ENCODE measurements at regions not wholly inside any gene's neighbourhood (a gene's known extent, or its start where the extent isn't known, plus 50 kb on each side); places are given as distances from the start of the nearest gene placed in this dataset.

- no peak for TF ChIP-seq CTCF (IDR thresholded peaks at IDR 0.05; ENCODE audit: control extremely low read depth, extremely low read depth, low read depth, missing control alignments)
- no peak for DNase-seq (ENCODE audit: extremely low spot score)
- CTCF ChIA-PET: interaction anchor here (2.1 kb wide), 1 partner anchor 9 kb away, joined by 5 read pairs; no protein-coding TSS in a partner anchor
- POLR2A ChIA-PET: no interaction called here
These were observed 608.2 kb downstream of the SOX6 start for GRCh38 chr11:15748132-15748531.

- POLR2A ChIA-PET: no interaction called here
- CTCF ChIA-PET: interaction anchor here (0.9 to 2.1 kb wide), 3 partner anchors 9 to 169 kb away, joined by 3 to 5 read pairs (median 3); no protein-coding TSS in a partner anchor
- TF ChIP-seq CTCF (IDR thresholded peaks at IDR 0.05; ENCODE audit: control extremely low read depth, extremely low read depth, low read depth, missing control alignments): no peak
- no peak for DNase-seq (ENCODE audit: extremely low spot score)
These were observed 607.6 kb downstream of the SOX6 start for GRCh38 chr11:15748741-15749140.

DNA sequence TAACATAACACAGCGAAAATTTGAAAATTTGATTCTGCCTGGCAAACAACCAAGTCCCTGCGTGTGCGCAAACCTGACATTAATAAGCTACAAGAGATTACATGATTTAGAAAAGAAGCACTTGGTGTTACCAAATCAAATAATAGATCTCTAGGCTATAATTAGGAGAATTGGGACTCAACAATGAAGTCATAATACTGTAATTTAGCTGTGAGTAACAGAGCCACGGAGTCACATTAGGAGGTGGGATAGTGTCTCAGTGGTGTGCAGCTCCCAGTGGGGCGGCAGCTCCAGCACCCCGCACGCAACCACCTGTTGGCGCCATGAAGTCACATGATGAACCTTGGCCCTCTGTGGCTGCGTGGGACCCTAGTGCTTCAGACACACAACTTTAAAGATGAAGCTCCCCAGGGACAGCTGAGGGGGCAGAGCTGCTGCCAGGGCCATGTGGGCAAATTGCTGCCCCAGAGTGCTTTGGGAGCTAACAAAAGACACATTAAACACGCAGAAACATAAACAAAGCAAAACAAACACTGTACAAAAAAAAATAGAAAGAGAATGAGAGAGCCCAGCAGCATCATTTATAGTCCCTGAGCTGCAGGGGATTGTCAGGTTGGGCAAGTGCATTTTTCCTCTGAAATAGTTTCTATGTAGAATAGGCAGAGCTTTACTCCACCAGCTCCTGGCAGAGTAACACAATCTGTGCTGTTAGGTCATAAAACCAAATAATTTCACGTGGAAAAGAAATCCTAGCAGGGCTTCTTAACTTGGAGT lies 605.6 kb downstream of the SOX6 start:
- no peak for DNase-seq (ENCODE audit: extremely low spot score)

DNA sequence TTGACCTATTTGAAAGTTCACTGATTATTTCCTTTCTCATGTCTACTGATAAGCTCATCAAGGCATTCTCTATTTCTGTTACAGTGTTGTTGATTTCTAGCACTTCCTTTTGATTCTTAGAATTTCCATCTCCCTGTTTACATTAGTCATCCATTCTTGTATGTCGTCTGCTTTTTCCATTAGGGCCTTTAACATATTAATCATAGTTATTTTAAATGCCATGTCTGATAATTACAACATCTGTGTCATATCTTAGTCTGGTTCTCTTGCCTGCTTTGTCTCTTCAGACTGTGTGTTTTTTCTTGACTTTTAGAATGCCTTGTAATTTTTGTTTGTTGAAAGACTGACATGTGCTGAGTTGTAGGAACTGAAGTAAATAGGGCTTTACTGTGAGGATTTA lies 602.1 kb downstream of the SOX6 start:
- TF ChIP-seq CTCF (IDR thresholded peaks at IDR 0.05; ENCODE audit: control extremely low read depth, extremely low read depth, low read depth, missing control alignments): no peak
- POLR2A ChIA-PET: no interaction called here

More for the DNA sequence above, 605.6 kb downstream of the SOX6 start:
- ChIA-PET POLR2A (no interaction called here), CTCF (interaction anchor here (1.1 to 1.2 kb wide), 3 partner anchors 10 to 17 kb away, joined by 3 to 4 read pairs (median 3); no protein-coding TSS in a partner anchor)
- TF ChIP-seq CTCF (IDR thresholded peaks at IDR 0.05; ENCODE audit: control extremely low read depth, extremely low read depth, low read depth, missing control alignments): no peak

DNA sequence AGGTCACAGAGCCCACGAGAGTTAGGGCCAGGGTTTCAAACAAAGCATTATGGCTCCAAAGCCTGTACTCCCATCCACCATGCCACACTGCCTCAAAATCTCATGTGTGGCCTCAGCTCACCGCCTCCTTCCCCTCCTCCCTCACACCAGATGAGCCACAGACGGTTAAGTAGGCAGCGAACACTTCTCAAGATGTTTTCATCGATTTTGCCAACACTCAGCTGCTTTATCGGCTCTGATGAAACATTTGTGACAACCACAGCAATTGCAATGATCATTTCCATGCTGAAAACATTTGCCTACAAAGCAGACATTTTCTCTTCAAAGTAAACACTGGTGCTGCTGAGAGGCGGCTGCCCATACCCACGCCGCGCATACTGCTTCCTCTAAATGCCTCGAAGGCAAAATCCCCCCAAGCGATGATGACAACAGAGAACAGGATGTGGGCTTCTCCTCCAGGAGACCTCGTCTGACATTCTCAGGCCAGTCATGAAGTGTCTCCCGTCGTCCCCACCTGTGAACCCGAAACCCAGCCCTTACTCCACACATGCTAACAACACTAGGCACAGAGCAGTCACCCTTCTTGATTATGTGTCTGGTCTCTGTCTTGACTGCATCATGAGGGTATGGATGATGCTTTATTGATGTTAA lies 599.2 kb downstream of the SOX6 start:
- POLR2A ChIA-PET: no interaction called here
- DNase-seq (ENCODE audit: extremely low spot score): no peak
- TF ChIP-seq CTCF (IDR thresholded peaks at IDR 0.05; ENCODE audit: control extremely low read depth, extremely low read depth, low read depth, missing control alignments): no peak
- CTCF ChIA-PET: no interaction called here

More for the DNA sequence above, 602.1 kb downstream of the SOX6 start:
- DNase-seq (ENCODE audit: extremely low spot score): no peak
- CTCF ChIA-PET: no interaction called here

- CTCF ChIA-PET: no interaction called here
- DNase-seq (ENCODE audit: extremely low spot score): no peak
- POLR2A ChIA-PET: no interaction called here
- TF ChIP-seq CTCF (IDR thresholded peaks at IDR 0.05; ENCODE audit: control extremely low read depth, extremely low read depth, low read depth, missing control alignments): no peak
These were observed 597.4 kb downstream of the SOX6 start for GRCh38 chr11:15758857-15759465.
